Adrenal gland (tissue), 9 donors: ENCODE measurements at regions not wholly inside any gene's neighbourhood (a gene's known extent, or its start where the extent isn't known, plus 50 kb on each side); places are given as distances from the start of the nearest gene placed in this dataset.

Source experiments
- DNase-seq, 7 donors: peaks; one replicate each; pipeline ENCODE4 v3.0.0-alpha.2; 2019 to 2020
- H3K27ac ChIP-seq, 5 donors: fragments of 200-600 bp; sonication (generic) in 4 of 5; 1 replicate in 3 of 5; 2 replicates in 2 of 5; pipeline versions ENCODE4 v1.5.1 to v1.8.0; 2016 to 2020; ENCODE audit warnings: mild to moderate bottlenecking in 1 of 5
- H3K27me3 ChIP-seq: fragments of 200-600 bp; 2 replicates; pipeline ENCODE4 v1.8.0; 2021
- H3K36me3 ChIP-seq, 2 donors: fragments of 200-600 bp; replicated peaks in 1 of 2; 1 replicate in 1 of 2; 2 replicates in 1 of 2; pipeline versions ENCODE4 v1.5.1 to v1.8.0; 2018 to 2022
- H3K4me1 ChIP-seq, 2 donors: fragments of 200-600 bp; replicated peaks in 1 of 2; 1 replicate in 1 of 2; 2 replicates in 1 of 2; pipeline versions ENCODE4 v1.5.1 to v1.8.0; 2018 to 2021
- H3K4me3 ChIP-seq, 4 donors: fragments of 200-600 bp; sonication (generic) in 3 of 4; one replicate each; pipeline ENCODE4 v1.5.1; 2016 to 2018
- H3K9me3 ChIP-seq, 3 donors: fragments of 200-600 bp; sonication (generic) in 1 of 3; replicated peaks in 1 of 3; 1 replicate in 2 of 3; 2 replicates in 1 of 3; pipeline versions ENCODE4 v1.5.1 to v1.8.0; 2016 to 2021
- POLR2A ChIP-seq, 2 donors: fragments of 450-650 bp; IDR thresholded peaks; one replicate each; pipeline ENCODE4 v1.6.1; 2017; ENCODE audit warnings: antibody characterized with exemption in 2 of 2, mild to moderate bottlenecking in 2 of 2, moderate library complexity in 1 of 2
- WGBS, 4 donors: extraction: QIAGEN DNeasy Blood & Tissue Kit in 2 of 4; methylation state at CpG; one replicate each; pipeline versions ENCODE4 v1.1.5 to v1.1.7; 2013 to 2017; 5-methylcytosine and 5-hydroxymethylcytosine counted together
- intact Hi-C, 2 donors: fragments of 100-400 bp; cut with DNase I; formaldehyde crosslinking; loops; one replicate each; pipeline versions ENCODE4 v1.14.1 to v1.15.0; 2022 to 2023
- TF ChIP-seq, protein P1 (sequence below), 6 experiments: fragments of 450-650 bp in 4 of 6; fragments of 200-600 bp in 2 of 6; sonication (generic) in 1 of 6; IDR thresholded peaks; 1 replicate in 5 of 6; 2 replicates in 1 of 6; pipeline versions ENCODE4 v1.5.1 to v1.8.0; 2016 to 2021; ENCODE audit warnings: antibody characterized with exemption in 6 of 6, mild to moderate bottlenecking in 2 of 6, moderate library complexity in 1 of 6
- donor health status: healthy with polysubstance abuse.
- donor health status: Bipolar disorder and iron deficiency.
- donor health status: DM: yes; HTN: yes; CAD: no.
- donor health status: DM: no; HTN: no; CAD: no.
- donor health status: DM: no; HTN: no; CAD: no.

DNA sequence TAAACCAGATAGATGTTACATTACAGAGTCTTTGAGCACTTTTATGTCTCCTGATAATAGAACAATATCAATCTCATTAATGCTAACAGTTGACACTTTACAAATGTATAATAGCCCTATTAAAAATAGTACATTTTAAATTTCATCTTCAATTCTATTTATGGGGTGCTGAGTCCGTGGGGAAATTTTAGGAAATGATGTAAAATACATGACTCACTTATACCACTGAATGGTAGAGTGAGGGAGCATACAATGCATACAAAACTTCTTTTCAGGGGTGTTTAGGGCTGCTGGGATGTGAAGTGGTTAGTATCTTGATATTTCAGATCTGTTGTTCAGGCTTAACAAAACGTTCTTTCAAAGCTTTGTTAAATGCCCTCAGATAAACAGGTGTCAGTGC is 696.2 kb downstream of the TRAM1L1 start:
- no peak for DNase-seq
- intact Hi-C loops = no loop called here

DNA sequence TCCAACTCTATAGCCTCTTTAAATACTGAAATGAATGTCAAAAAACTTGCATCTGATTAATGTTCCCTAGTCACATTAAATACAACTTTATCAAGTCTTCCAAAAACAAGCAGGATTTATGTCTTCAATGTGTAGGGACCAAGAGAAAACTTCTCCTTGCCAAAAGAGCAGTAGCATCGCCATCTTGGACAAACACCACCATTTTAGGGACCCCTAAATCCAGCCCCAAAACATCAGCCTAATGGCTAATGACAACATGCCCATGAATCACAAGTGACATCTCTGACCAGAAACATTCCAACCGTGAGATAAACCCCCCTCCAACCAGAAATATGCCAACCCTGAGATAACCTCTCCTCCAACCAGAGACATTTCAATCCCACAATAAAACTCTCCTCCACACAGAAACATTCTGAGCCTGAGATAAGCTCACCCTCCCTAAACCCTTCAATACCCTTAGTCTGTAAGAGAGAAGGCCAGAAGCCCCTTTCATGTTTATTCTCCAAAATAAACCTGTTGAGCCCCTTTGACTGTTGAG is 697.4 kb downstream of the TRAM1L1 start:
- Histone ChIP-seq H3K4me1 (no peaks in the 10 kb centered on the region), H3K27me3 (no peaks in the 10 kb centered on the region), H3K27ac (no peak overlapping the region), H3K4me3 (no peak overlapping the region), H3K9me3 (no peaks in the 10 kb centered on the region), H3K36me3 (no peaks in the 10 kb centered on the region)
- WGBS, 4 donors = 46 to 67% (median 62%) methylated on average over 2 of the region's 2 CpGs
- intact Hi-C loops = no loop called here
- TF ChIP-seq, protein P1, sequence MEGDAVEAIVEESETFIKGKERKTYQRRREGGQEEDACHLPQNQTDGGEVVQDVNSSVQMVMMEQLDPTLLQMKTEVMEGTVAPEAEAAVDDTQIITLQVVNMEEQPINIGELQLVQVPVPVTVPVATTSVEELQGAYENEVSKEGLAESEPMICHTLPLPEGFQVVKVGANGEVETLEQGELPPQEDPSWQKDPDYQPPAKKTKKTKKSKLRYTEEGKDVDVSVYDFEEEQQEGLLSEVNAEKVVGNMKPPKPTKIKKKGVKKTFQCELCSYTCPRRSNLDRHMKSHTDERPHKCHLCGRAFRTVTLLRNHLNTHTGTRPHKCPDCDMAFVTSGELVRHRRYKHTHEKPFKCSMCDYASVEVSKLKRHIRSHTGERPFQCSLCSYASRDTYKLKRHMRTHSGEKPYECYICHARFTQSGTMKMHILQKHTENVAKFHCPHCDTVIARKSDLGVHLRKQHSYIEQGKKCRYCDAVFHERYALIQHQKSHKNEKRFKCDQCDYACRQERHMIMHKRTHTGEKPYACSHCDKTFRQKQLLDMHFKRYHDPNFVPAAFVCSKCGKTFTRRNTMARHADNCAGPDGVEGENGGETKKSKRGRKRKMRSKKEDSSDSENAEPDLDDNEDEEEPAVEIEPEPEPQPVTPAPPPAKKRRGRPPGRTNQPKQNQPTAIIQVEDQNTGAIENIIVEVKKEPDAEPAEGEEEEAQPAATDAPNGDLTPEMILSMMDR (IDR thresholded peaks at IDR 0.05) = no peak
- TF ChIP-seq POLR2A (IDR thresholded peaks at IDR 0.05) = no peak
- DNase-seq = no peak

More for the DNA sequence above, 696.2 kb downstream of the TRAM1L1 start:
- no peaks in the 10 kb centered on the region for H3K4me1 ChIP-seq
- H3K36me3 ChIP-seq = no peaks in the 10 kb centered on the region
- 45 to 54% (median 47%) methylated on average over 2 of the region's 2 CpGs for WGBS, 4 donors
- no peak overlapping the region for H3K27ac ChIP-seq
- TF ChIP-seq, protein P1 (IDR thresholded peaks at IDR 0.05) = no peak
- TF ChIP-seq POLR2A (IDR thresholded peaks at IDR 0.05) = no peak
- H3K9me3 ChIP-seq = no peaks in the 10 kb centered on the region
- no peak overlapping the region for H3K4me3 ChIP-seq
- H3K27me3 ChIP-seq = no peaks in the 10 kb centered on the region

DNA sequence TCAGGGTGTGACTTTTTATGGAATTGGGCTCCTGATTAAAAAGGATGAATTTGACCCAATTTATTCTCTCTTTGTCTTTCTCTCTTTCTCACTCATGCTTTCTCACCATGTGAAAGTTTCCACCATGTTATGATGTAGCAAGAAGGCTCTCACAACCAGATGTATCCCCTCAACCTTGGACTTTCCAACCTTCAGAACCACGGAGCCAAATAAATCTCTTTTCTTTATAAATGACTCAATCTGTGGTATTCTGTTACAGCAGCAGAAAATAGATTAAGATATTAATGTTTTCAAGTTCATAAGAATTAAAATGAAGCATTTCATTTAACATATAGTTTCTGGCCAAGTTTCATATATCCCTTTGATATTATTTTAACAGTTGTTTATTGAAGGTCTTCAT is 698.5 kb downstream of the TRAM1L1 start:
- Histone ChIP-seq H3K4me3 (no peak overlapping the region), H3K36me3 (no peaks in the 10 kb centered on the region), H3K27ac (no peak overlapping the region), H3K27me3 (no peaks in the 10 kb centered on the region), H3K4me1 (no peaks in the 10 kb centered on the region), H3K9me3 (no peaks in the 10 kb centered on the region)
- WGBS, 4 donors = 23 to 32% (median 30%) methylated on average over 1 of the region's 1 CpG
- intact Hi-C loops = no loop called here
- DNase-seq = no peak
- TF ChIP-seq, protein P1 (IDR thresholded peaks at IDR 0.05) = no peak
- no peak for TF ChIP-seq POLR2A (IDR thresholded peaks at IDR 0.05)

DNA sequence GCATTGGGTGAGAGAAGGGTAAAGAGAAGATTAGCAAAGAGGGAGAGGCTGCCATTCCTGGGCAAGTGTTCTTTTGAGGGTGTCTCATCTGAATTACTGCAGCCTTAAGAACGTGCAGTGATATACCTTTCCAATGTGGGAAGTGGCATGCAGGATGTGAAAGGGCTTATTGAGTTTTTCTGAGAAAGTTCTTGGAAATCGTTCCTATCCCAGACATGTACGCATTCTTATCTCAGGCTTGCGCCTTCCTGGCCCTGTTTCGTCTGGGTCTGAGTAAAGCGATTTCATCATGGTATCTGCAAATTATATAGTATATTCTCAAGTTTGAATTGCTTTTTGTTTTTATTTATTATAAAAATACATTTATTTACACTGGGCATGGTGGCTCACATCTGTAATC is 699.8 kb downstream of the TRAM1L1 start:
- intact Hi-C loops = no loop called here
- H3K9me3 ChIP-seq = no peaks in the 10 kb centered on the region
- no peaks in the 10 kb centered on the region for H3K4me1 ChIP-seq
- no peak overlapping the region for H3K4me3 ChIP-seq
- no peaks in the 10 kb centered on the region for H3K27me3 ChIP-seq
- 86 to 93% (median 90%) methylated on average over 6 of the region's 6 CpGs for WGBS, 4 donors
- H3K27ac ChIP-seq = no peak overlapping the region
- H3K36me3 ChIP-seq = no peaks in the 10 kb centered on the region
- no peak for DNase-seq
- no peak for TF ChIP-seq POLR2A (IDR thresholded peaks at IDR 0.05)
- TF ChIP-seq, protein P1 (IDR thresholded peaks at IDR 0.05) = no peak
